ENCODE measurements at regions not wholly inside any gene's neighbourhood (a gene's known extent, or its start where the extent isn't known, plus 50 kb on each side); places are given as distances from the start of the nearest gene placed in this dataset.
"Not testable (repeated sequence)": the region's sequence is repeated elsewhere in the genome, so short reads cannot be mapped to it uniquely, and the experiment has no call there.

DNA sequence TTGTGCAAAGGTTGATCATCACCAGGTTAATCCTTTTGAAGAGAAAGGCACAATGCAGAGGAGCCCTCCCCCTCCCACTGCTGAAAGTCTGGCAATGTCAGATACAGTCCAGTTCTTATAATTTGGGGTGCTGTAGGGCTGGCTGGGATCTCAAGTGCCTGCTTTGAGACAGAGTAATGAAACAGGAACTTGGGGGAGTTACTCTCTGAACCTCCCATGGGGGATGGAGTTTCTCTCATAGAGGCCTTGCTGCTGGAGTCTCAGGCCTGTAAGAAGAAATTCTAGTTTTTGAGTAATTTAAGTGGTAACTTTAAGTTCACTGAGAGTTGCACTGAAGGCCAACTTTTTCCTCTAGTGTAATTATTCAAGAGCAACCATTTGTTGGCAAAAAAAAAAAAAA lies 410.5 kb downstream of the KCNRG start:
- no peak for DNase-seq

DNA sequence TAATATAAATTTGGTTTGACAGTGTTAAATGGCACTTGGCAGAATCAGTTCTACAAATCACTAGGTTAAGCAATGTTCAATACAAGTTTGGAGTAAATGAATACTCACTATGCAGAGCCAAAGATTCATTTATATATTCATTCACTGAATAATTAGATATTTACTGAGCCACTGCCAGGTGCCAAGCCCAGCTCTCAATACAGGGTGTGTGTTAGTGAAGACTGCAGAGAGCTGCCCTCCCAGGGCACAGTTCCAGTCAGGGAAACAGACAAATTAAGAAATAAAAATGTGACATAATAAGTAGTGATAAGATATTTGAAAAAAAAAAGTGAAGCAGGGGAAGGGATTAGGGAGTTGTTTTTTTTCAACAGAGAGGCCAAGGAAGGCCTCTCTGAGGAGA lies 411.7 kb downstream of the KCNRG start:
- no peak for DNase-seq

DNA sequence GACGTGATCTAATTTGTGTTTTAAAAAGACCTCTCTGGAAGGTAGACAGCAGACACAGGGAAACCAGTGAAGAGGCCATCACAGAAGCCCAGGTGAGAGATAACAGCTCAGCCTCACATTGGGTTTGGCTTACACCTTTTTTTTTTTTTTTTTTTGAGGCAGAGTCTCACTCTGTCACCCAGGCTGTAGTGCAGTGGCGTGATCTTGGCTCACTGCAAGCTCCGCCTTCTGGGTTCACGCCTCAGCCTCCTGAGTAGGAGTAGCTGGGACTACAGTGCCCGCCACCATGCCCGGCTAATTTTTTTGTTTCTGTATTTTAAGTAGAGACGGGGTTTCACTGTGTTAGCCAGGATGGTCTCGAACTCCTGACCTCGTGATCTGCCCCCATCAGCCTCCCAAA lies 412.3 kb downstream of the KCNRG start:
- DNase-seq = not testable (repeated sequence)

DNA sequence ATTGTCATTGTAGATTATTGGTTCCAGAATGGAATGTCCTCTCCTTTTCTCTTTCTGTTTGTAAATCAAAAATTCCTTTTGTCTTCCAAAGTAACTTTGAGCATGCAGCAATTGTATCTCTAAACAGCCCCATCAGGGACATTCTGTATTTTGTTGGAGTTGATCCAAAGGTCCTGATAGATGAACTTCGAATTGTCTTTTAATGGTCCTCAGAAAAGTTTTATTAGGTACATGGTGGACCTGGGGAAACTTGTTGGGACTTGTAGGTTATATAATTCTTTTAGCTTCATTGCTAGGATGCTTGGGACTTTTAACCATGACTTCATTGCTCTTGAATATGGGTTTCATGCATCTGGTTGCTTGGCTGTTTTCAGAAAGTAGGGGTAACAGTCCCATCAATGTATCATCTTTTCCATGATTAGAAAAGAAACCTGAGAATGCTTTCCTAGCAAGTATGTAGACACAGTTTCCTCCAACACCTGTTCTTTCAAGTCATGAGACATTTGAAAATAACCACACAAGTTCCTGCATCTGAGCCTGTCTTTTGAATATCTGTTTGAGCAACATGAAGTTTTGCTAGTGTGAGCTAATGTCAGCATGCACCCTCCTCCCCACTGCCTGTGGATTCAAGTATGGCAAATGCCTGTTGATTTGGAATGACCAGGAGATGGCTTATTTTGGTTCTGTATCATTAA lies 413.1 kb downstream of the KCNRG start:
- no peak for DNase-seq

DNA sequence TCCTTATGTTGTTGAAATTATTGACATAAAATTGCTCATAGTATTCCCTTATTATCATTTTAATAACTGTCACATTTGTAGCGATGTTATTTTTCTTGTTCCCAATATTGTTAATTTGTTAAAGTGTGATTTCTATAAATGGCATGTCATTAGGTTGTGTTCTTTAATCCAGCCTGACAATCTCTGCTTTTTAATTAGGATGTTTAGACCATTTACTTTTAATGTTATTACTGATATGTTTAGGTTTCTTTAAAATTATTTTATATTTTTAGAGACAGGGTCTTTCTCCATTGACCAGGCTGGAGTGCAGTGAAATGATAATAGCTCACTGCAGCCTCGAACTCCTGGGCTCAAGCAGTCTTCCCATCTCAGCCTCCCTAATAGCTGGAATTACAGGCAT lies 408.5 kb downstream of the DLEU7 start:
- DNase-seq = no peak

DNA sequence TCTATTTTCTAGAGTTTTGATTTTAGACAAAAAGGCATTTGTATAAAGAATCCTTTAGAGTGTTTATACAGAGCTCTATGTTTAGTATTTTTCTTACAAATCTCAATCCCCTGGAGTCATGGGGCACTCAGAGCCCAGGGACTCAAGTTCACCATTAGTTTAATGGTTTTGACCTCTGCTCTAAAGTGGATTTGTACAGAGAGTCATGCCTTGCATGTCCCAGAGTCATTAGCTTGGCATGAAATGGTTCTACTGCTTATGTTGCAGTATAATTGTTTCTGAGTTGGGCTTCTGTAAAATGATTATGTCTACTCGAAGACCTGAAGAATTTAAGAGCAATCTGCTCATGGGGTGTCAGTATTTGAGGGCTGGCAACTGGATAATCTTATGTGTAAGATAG lies 406.2 kb downstream of the DLEU7 start:
- DNase-seq = peak; percentile 16

DNA sequence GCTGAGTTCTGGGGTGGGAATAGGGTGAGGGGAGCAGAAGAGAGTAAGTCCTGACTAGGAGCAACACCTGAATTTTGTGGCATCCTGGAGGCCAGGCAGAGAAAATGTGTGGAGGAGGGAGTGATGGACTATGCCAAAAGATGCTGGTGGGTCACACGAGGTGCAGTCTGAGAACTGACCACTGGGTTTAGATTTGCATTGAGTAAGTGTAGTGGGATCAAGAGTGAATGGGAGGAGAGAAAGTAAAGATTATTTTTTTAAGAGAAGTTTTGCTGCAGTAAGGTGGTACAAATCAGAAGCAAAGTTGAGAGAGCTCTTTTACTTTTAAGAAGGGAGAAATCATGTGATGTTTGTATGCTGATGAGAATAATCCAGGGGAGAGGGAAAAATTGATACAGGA lies 405.1 kb downstream of the DLEU7 start:
- no peak for DNase-seq

DNA sequence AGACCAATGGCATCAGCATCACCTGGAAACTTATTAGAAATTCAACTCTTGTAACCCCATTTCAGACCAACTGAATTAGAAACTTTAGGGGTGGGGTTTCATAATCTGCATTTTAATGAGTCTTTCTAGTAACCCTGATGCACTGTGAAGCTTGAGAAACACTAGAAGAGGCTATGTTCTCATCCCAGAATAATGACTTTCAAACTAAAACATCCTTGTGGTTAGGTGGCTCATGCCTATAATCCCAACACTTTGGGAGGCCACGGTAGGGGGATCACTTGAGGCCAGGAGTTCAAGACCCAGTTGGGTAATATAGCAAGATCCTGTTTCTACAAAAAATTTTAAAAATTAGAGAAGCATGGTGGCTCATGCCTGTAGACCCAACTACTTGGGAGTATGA lies 402.4 kb downstream of the DLEU7 start:
- peak; percentile 22 for DNase-seq

DNA sequence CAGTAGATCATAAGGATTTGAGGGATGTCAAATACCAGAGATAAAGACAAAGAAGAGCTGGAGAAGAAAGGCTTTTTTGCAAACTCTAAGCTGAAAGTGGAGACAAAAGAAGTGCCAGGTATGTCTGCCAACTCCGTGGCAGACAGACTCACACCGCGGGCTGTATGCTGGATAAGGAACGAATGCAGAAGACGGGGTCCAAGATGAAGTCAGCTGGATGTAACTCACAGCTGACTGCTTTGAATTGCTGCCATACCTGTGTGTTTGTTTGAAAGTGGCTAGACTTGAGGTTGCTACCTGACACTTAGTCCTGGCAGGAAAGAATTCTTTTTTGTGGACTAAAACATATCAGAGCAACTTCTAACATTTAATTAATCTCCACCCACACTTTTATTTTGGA lies 398.8 kb downstream of the DLEU7 start:
- DNase-seq = no peak

DNA sequence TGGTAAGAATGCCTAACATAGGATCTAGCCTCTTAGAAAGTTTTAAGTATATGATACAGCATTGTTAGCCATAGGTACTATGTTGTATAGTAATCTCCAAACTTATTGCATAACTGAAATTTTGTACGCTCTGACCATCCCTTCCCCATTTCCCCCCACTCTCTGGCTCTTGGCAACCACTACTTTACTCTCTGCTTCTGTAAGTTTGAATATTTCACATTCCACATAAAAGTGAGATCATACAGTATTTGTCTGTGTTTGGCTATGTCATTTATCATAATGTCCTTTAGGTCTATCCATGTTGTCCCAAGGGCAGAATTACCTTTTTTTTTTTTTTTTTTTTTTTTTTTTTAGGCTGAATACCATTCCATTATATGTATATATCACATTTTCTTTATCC lies 396.9 kb downstream of the DLEU7 start:
- DNase-seq = no peak

DNA sequence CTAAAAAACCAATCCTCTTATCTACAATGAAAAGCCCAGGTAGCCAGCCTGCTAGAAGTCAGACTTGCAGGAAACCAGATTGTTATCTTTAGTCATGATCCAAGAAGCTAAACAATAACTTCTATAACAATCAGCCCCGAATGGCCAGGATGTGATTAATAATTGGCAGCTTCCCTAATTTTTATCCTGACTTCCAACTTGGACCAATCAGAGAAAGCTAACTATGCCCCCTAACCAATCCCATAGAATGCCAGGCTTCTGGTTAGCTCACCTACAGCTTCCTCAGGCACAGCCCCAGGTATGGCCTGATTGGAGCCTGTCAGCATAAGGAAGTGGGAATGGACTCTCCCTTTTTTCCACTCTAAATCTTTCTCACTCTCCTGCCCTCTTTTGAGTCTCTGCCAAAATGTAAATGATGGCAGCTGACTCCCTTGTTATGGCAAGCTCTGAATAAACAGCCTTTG lies 394.9 kb downstream of the DLEU7 start:
- DNase-seq = no peak

DNA sequence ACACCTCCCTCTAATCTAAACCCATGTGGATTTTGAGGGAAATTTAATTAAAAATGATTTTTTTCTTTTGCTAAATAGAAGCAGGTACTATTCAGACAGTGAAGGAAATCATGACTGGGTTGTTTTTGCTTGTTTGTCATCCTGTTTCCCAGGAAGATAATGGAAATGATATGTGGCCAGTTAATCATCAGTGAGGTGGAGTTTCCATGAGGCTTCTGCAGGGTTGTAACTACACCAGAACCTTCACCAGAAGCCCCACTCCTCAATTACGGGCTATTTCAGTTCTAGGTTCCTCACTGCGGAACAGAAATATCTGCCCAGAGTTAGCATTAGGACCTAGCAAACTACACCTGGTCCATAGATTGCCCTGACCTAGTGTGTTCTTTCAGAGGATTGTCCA lies 394.0 kb downstream of the DLEU7 start:
- DNase-seq = no peak

DNA sequence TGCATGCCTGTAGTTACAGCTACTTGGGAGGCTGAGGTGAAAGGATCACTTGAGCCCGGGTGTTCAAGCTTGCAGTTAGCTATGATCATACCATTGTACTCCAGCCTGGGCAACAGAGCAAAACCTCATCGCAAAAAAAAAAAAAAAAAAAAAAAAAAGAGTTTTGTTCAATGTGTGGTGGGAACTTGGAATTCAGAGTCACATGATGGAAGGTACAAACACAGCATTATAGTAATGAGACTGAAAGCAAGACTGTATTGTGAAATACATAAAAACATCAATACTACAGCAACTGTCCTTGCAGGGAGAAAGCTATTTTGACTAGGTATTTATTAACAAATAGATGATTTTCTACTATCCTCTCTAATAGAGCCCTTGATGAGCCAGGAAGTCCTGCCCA lies 393.2 kb downstream of the DLEU7 start:
- DNase-seq = no peak

DNA sequence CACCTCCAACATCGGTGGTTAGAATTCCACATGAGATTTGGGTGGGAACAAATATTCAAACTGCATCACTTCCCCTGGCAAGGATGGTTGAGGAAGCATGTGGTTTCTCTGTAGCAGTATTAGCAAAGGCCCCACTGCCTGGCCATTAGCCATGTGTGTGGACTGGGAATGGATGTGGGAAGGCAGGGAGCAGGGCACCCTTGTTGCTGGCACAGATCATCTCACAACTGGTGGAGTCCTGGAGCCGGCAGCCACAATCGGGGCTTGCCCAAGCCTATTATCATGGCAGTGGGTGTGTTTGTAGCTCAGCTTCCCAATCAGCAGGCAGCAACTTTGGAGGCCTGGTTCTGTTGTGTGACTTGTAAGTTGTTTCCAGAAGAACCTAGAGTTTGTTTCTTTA lies 391.9 kb downstream of the DLEU7 start:
- no peak for DNase-seq

DNA sequence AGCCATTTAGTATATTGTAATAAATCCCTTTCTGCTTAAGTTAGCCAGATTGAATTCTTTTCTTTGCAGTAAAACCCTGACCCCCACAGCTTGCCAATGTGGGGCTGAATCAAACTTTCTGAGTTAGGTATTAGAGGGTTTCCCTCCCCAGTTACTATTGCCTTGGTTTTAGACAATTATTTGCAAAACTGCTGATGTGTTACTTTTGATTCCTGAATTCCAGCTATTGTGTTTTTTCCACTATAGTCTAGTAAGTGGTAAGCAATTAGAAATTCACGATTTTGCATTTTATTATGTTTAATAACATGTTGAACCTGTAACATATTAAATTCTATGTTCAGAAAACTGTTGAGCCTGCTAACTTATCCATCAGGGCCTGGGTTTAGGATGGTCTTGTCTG lies 391.5 kb downstream of the DLEU7 start:
- DNase-seq = no peak

DNA sequence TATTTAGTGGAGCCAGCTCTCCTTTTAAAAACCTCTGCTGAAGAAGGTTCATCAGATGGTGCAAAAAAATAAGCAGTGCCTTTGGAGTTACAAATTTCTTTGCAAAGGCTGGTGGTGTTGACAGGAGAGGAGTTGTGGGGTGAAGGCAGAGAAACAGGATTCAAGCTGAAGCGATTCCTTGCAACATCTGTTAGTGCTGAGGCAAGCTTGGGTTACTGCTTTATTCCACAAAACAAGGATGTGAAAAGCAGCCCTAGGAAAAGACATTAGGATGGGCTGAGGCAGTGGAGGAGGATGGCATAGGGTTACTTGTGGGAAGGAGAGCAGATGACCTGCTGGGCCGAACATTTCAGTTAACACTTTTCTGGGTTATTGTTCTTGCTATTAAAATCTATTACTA lies 390.7 kb downstream of the DLEU7 start:
- DNase-seq = no peak

DNA sequence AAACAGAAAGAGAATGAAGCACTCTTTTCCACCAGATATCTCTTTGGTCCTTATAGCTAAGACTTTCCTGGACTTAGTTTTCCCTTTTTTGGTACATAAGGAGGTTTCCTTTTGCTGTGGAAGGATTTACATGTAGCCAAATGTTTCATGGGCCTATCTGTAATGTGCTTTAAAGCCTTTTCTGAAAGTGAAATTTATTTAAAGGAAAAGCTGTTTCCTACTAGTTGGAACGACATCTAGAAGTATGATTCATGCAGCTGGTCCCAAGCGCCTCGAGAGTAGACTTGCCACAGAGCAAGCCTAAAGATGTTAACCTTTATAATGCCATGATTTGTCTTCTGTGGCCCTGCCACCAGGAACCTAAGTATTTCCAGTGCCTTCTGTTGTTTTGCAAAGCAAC lies 390.3 kb downstream of the DLEU7 start:
- no peak for DNase-seq

DNA sequence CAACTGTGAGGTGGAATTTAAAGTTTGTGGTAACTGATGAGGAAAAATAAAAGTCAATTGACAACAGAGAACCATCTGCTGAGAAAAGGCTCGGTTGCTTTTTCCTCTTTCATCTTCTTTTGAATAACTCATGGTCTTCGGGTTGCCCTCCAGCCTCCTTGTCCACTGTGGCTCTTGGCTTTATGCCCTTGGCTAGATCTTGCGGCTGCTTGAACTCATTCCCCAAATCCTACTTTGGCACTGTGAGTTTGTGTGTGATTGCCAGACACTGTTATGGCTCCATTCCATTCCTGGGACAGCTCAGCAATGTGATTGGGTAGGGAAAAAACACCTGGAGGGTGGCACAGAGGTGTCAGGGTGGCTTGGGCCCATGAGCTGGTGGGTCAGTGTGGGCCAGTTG lies 387.4 kb downstream of the DLEU7 start:
- no peak for DNase-seq

DNA sequence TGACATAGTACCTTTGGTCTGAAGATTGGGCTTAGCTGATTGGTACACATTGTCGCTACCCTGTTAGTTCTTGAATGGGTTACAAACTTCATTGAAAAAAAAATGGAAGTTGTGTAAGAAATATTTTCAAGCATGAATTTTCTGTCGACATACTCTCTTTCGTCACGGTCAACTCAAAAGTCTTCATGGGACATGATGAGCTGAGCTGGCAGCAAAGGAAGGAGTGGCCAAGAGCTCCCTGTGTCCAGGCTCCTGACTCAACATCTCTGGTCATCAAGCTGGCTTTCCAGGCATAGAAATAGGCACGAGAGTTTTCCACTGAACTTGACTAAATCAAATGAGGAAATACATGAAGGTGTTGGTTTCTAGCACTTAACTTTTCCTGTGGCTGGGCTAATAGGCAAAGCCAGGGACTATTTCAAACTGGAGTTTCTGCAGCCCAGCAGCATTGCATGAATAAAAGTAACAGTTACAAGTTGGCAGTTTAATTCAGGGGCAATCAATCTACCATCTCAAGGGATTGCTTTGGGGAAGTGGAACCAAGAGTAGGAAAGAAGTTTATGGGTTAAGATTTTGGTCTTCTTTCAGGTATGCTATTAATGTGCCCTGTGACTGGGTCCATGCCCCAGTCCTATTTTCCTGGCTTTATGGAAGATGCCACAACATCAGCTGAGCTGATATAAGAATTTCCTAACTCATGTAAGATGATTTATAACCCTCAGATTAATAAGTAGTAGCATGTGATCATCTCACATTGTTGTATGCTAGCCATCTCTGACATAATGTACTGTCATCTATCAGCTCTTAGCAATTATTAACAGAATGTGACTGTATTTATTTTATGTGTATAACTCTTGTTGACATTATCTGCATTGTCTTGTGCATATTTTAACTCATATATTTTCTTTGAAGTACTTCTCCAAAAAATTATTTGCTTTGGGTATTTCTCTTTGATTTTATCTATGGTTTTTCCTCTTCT lies 385.8 kb downstream of the DLEU7 start:
- DNase-seq = no peak

DNA sequence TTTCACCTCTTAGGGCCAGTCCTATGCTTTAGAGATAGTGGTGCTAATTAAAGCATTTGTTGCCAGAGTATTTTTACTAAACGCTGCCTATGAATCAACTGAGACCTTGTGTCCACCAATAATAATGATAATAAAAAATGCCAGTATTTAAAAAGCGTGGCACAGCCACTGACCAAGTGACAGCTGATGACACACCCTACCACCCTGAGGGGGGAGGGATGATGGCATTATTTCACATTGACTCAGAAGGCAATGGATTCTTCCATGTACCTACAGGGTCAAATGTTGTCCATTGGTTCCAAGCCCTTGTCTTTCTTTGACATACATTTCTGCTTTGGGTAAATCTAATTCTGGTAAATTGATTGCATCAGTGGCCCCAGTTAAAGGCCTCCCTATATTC lies 384.4 kb downstream of the DLEU7 start:
- DNase-seq = no peak

DNA sequence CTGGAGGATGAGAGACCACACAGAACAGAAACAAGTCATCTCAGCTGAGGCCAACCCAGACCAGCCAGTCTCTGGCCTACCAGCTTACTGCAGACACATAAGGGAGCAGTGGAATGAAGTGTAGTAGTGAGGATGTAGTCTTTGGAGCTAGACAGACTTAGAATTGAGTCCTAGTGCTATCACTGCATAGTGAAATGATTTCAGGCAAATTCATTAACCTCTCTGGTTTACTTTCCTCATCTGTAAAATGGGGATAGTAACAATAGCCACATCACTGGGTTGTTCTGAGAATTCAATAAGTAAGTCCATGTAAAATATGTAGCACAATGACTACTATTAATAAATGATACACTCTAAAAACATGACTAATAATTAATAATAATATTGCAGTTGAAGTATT lies 383.8 kb downstream of the DLEU7 start:
- DNase-seq = no peak

DNA sequence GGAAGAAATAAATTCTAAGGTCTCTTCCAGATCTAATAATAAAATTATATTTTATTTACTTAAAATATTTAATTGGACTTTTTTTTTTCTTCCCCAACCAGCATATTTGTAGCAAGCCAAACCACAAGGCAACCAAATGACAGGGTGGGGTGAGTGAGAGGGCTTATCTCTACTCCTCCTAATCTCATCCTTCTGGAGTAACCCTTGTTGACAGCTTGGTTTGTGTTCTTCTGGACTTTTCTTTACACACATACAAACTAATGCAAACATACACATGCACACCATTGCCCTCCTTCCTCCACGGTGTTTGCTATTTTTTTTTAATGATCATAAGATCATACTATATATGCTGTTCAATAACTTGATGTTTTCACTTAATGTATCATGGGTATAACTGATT lies 383.1 kb downstream of the DLEU7 start:
- DNase-seq = no peak

DNA sequence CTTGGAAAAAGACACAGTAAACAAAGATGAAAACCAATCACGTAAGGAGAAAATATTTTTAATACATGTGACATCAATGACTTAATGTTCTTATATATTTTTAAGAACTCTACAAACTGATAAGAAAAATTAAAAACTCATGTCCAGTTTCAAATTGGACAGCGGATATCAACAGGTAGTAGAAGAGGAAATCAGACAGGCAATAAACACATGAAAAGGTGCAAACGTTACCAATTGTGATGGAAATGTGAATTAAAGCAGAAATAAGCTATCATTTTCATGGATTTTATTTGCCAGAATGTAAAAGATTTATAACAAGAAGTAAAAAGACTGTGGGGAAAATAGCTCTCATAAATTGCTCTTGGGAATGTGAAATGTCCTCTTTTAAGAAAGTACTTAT lies 382.3 kb downstream of the DLEU7 start:
- no peak for DNase-seq

DNA sequence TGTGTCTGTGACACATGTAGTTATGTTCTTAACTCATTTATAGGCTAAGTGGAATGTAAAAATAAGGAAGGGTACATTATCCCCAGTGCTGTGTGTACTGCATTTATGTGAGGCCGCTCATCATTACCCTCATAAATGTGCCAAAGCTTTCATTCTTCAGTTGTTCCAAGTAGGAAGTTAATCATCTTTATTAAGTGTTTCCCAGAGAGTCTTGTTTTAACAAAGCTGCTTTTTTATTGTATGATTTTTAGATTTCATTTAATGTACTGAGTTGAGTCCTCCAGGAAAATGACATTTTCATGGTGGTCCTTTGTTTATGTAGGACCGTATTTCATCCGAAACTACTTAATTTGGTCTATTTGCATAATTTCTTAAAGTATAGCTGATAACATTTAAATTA lies 379.8 kb downstream of the DLEU7 start:
- DNase-seq = peak; percentile 7

Measured in EL (cell line).